ENCODE measurements at regions not wholly inside any gene's neighbourhood (a gene's known extent, or its start where the extent isn't known, plus 50 kb on each side); places are given as distances from the start of the nearest gene placed in this dataset.

DNA sequence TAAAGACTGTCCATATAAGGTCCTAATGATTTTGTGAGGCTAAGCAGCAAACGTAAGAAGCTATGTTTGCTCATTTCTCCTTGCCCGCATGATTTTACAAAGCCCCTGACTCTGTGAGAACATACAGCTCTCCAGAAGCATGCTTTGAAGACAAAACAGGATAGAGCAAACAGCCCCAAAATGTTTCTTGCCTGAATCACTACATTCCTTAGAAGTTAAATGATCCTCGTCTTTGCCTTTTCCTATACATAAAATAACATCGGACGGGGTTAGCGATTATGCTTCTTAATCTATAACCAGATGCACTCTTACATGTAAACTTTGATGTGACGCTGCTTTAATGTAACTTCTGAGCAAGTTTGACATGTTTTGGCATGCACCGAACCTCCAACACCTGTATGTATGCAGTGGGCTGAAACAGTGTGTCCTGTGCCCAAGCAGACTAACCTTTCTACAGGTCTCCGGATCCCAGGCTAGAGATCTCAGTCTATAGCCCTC, 353.7 kb downstream of the CETN3 start:
- TF ChIP-seq CTCF (IDR thresholded peaks at IDR 0.05) (no peak), POLR2A (IDR thresholded peaks at IDR 0.05) (no peak), POLR2AphosphoS5 (IDR thresholded peaks at IDR 0.05) (no peak)
